Sigmoid colon (tissue), 4 donors: ENCODE measurements at regions not wholly inside any gene's neighbourhood (a gene's known extent, or its start where the extent isn't known, plus 50 kb on each side); places are given as distances from the start of the nearest gene placed in this dataset.

Source experiments
- EP300 ChIP-seq, 4 donors: sonication (generic); formaldehyde crosslinking; IDR thresholded peaks; one replicate each; pipeline ENCODE4 v1.6.1; 2017; ENCODE audit warnings: antibody characterized with exemption in 4 of 4
- POLR2AphosphoS5 ChIP-seq, 4 donors: sonication (generic); formaldehyde crosslinking; IDR thresholded peaks; one replicate each; pipeline ENCODE4 v1.6.1; 2017; ENCODE audit warnings: antibody characterized with exemption in 4 of 4
- TF ChIP-seq, protein P1 (sequence below), 4 experiments: fragments of 450-650 bp in 3 of 4; fragments of 200-600 bp in 1 of 4; IDR thresholded peaks; one replicate each; pipeline ENCODE4 v1.5.1; 2016 to 2019; ENCODE audit warnings: antibody characterized with exemption in 4 of 4, mild to moderate bottlenecking in 3 of 4, moderate library complexity in 2 of 4

DNA sequence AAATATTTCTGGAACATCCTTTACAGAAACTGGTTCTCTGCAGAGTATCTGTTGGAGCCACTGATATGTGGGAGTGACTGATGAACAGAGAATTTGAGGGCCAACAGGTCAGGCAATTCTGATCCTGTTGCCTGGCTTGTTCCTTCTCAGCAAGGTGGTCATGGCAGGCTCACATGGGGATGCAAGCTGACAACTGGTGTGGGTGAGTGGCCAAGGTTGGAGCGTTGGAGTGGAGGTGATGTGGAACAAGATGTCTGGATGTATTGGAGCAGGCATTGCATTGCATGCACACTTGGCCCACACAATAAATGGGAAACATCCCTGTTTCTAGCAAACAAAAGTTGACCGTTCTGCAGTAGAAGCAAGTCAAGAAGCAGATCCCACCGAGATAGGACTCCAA lies 380.7 kb downstream of the ZNF536 start:
- TF ChIP-seq, protein P1, sequence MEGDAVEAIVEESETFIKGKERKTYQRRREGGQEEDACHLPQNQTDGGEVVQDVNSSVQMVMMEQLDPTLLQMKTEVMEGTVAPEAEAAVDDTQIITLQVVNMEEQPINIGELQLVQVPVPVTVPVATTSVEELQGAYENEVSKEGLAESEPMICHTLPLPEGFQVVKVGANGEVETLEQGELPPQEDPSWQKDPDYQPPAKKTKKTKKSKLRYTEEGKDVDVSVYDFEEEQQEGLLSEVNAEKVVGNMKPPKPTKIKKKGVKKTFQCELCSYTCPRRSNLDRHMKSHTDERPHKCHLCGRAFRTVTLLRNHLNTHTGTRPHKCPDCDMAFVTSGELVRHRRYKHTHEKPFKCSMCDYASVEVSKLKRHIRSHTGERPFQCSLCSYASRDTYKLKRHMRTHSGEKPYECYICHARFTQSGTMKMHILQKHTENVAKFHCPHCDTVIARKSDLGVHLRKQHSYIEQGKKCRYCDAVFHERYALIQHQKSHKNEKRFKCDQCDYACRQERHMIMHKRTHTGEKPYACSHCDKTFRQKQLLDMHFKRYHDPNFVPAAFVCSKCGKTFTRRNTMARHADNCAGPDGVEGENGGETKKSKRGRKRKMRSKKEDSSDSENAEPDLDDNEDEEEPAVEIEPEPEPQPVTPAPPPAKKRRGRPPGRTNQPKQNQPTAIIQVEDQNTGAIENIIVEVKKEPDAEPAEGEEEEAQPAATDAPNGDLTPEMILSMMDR (IDR thresholded peaks at IDR 0.05): no peak
- TF ChIP-seq EP300 (IDR thresholded peaks at IDR 0.05): no peak
- no peak for TF ChIP-seq POLR2AphosphoS5 (IDR thresholded peaks at IDR 0.05)
